OCI-LY3 (cell line): ENCODE measurements at regions not wholly inside any gene's neighbourhood (a gene's known extent, or its start where the extent isn't known, plus 50 kb on each side); places are given as distances from the start of the nearest gene placed in this dataset.

Experiments
- EZH2phosphoT487 ChIP-seq: fragments of 200-600 bp; shearing (Covaris generic); IDR thresholded peaks from 2 replicates; pipeline ENCODE4 v1.6.1; 2018; ENCODE audit warnings: antibody characterized with exemption, mixed run types, low read depth
- TF ChIP-seq, protein P1 (sequence below): fragments of 200-600, 300-600 bp; sonication (generic); IDR thresholded peaks from 2 replicates; pipeline ENCODE4 v1.5.1; 2014; ENCODE audit warnings: antibody characterized with exemption, low read length, low read depth

DNA sequence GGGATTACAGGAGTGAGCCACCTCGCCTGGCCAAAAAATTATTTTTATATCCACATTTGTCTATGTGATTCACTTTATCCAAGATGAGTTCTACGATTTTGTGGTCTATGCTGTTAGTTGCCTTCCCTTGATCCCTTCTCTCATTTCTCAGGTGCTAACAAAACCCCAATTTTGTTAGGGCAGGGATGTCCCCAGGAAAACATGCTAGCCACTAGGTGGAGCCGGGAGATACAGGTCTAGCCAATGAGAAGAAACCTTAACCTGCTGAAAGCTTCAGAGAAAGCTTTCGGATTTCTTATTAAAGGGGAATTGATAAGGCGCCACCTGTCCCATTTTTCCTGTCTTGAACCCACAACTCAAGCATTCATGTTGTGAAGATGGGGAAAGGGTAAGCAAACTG, 167.4 kb upstream of the OLIG3 start:
- TF ChIP-seq, protein P1, sequence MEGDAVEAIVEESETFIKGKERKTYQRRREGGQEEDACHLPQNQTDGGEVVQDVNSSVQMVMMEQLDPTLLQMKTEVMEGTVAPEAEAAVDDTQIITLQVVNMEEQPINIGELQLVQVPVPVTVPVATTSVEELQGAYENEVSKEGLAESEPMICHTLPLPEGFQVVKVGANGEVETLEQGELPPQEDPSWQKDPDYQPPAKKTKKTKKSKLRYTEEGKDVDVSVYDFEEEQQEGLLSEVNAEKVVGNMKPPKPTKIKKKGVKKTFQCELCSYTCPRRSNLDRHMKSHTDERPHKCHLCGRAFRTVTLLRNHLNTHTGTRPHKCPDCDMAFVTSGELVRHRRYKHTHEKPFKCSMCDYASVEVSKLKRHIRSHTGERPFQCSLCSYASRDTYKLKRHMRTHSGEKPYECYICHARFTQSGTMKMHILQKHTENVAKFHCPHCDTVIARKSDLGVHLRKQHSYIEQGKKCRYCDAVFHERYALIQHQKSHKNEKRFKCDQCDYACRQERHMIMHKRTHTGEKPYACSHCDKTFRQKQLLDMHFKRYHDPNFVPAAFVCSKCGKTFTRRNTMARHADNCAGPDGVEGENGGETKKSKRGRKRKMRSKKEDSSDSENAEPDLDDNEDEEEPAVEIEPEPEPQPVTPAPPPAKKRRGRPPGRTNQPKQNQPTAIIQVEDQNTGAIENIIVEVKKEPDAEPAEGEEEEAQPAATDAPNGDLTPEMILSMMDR = peak; percentile 62
- TF ChIP-seq EZH2phosphoT487 = no peak
